IMR-90 (cell line): ENCODE measurements at regions not wholly inside any gene's neighbourhood (a gene's known extent, or its start where the extent isn't known, plus 50 kb on each side); places are given as distances from the start of the nearest gene placed in this dataset.

Experiments used
- ATAC-seq: fragments of 200-7000 bp; cut with Tn5 transposase; 2 replicates; pipeline ENCODE4 v1.9.1; 2020; ENCODE audit warnings: low read depth, mild to moderate bottlenecking, moderate library complexity
- BruUV-seq: library from RNA; stranded (reverse); fragments of 400-500 nt; replicated peaks from 2 replicates; lab custom pipeline; 2021; lab: Mats Ljungman, UMichigan
- CTCF ChIA-PET: fragments of 300-600 bp; formaldehyde crosslinking; extraction: SDS; loops from one replicate; lab custom pipeline; 2021; ENCODE audit warnings: antibody characterized with exemption; lab: Yijun Ruan, JAX
- POLR2A ChIA-PET: fragments of 300-600 bp; sonication (Branson Sonifier 250); formaldehyde crosslinking; loops from one replicate; lab custom pipeline; 2022; ENCODE audit warnings: antibody characterized with exemption; ENCODE audit not compliant: unreplicated experiment; lab: Charles Lee
- DNase-seq: peaks from one replicate; pipeline ENCODE4 v3.0.0; 2013
- H2AFZ ChIP-seq: replicated peaks from 2 replicates; pipeline ENCODE3; 2013; ENCODE audit warnings: low read length, mild to moderate bottlenecking; ENCODE audit not compliant: poor library complexity
- H2AK5ac ChIP-seq: 2 replicates; pipeline ENCODE4 v1.6.1; 2013; ENCODE audit warnings: low read depth, low read length, inconsistent platforms
- H2AK9ac ChIP-seq: replicated peaks from 2 replicates; pipeline ENCODE3; 2013; ENCODE audit warnings: mild to moderate bottlenecking, low read depth, low read length, moderate library complexity; ENCODE audit not compliant: poor library complexity
- H2BK120ac ChIP-seq: 2 replicates; pipeline ENCODE4 v1.6.1; 2013; ENCODE audit warnings: low read depth, low read length, inconsistent platforms
- H2BK15ac ChIP-seq: 3 replicates; pipeline ENCODE4 v1.6.1; 2013; ENCODE audit warnings: low read depth, low read length, inconsistent platforms
- H2BK20ac ChIP-seq: 2 replicates; pipeline ENCODE4 v1.6.1; 2013; ENCODE audit warnings: low read depth, mild to moderate bottlenecking, inconsistent platforms, low read length, moderate library complexity
- H2BK5ac ChIP-seq: 2 replicates; pipeline ENCODE4 v1.6.1; 2013; ENCODE audit warnings: mild to moderate bottlenecking, low read depth, low read length, inconsistent platforms; ENCODE audit not compliant: poor library complexity, severe bottlenecking
- H3K14ac ChIP-seq: replicated peaks from 2 replicates; pipeline ENCODE4 v1.6.1; 2013; ENCODE audit warnings: low read depth, low read length, inconsistent platforms
- H3K18ac ChIP-seq: 2 replicates; pipeline ENCODE4 v1.6.1; 2013; ENCODE audit warnings: low read depth, low read length, control low read depth
- H3K23ac ChIP-seq: 2 replicates; pipeline ENCODE4 v1.6.1; 2013; ENCODE audit warnings: low read depth, low read length, inconsistent platforms
- H3K27ac ChIP-seq: 2 replicates; pipeline ENCODE4 v1.5.1; 2013; ENCODE audit warnings: mild to moderate bottlenecking, control low read depth, low read length; ENCODE audit not compliant: insufficient read depth
- H3K27me3 ChIP-seq: 2 replicates; pipeline ENCODE4 v1.6.1; 2013; ENCODE audit warnings: low read length; ENCODE audit not compliant: control insufficient read depth, insufficient read depth
- H3K36me3 ChIP-seq: 2 replicates; pipeline ENCODE4 v1.6.1; 2013; ENCODE audit warnings: low read length, mixed read lengths; ENCODE audit not compliant: control insufficient read depth, insufficient read depth
- H3K4ac ChIP-seq: 2 replicates; pipeline ENCODE4 v1.6.1; 2013; ENCODE audit warnings: low read depth, low read length, inconsistent platforms
- H3K4me1 ChIP-seq: 2 replicates; pipeline ENCODE4 v1.6.1; 2013; ENCODE audit warnings: low read length, mixed read lengths; ENCODE audit not compliant: control insufficient read depth, insufficient read depth
- H3K4me2 ChIP-seq: 2 replicates; pipeline ENCODE4 v1.6.1; 2013; ENCODE audit warnings: low read depth, mild to moderate bottlenecking, control low read depth, low read length, moderate library complexity
- H3K4me3 ChIP-seq: 2 replicates; pipeline ENCODE4 v1.5.1; 2013; ENCODE audit warnings: low read depth, mild to moderate bottlenecking, control low read depth, low read length, moderate library complexity; ENCODE audit not compliant: insufficient read depth
- H3K56ac ChIP-seq: 2 replicates; pipeline ENCODE4 v1.6.1; 2013; ENCODE audit warnings: low read length, inconsistent platforms; ENCODE audit not compliant: insufficient read depth; ENCODE audit errors: extremely low read depth
- H3K79me1 ChIP-seq, 2 experiments: 2 replicates each; pipeline ENCODE4 v1.6.1; 2013; ENCODE audit warnings: low read length in 2 of 2, inconsistent platforms in 1 of 2, low read depth in 1 of 2
- H3K9ac ChIP-seq: 2 replicates; pipeline ENCODE4 v1.6.1; 2013; ENCODE audit warnings: low read depth, low read length, control low read depth
- H3K9me1 ChIP-seq: 2 replicates; pipeline ENCODE4 v1.6.1; 2013; ENCODE audit warnings: low read length, inconsistent platforms; ENCODE audit not compliant: insufficient read depth
- H3K9me3 ChIP-seq: 2 replicates; pipeline ENCODE4 v1.6.1; 2013; ENCODE audit warnings: low read length; ENCODE audit not compliant: control insufficient read depth, insufficient read depth
- H4K20me1 ChIP-seq: 2 replicates; pipeline ENCODE4 v1.6.1; 2013; ENCODE audit warnings: low read length, inconsistent platforms; ENCODE audit not compliant: insufficient read depth
- H4K5ac ChIP-seq: 2 replicates; pipeline ENCODE4 v1.6.1; 2013; ENCODE audit warnings: mild to moderate bottlenecking, low read depth, low read length, control low read depth
- H4K8ac ChIP-seq, 2 experiments: 2 replicates each; pipeline ENCODE4 v1.6.1; 2013; ENCODE audit warnings: low read depth in 2 of 2, low read length in 2 of 2, control low read depth in 1 of 2, inconsistent platforms in 1 of 2
- H4K91ac ChIP-seq: 2 replicates; pipeline ENCODE4 v1.6.1; 2013; ENCODE audit warnings: low read depth, low read length, inconsistent platforms; ENCODE audit not compliant: insufficient read depth
- BHLHE40 ChIP-seq: fragments of 150-350 bp; IDR thresholded peaks from 2 replicates; pipeline ENCODE4 v1.6.1; 2016; ENCODE audit warnings: mild to moderate bottlenecking, low read depth, low read length
- CEBPB ChIP-seq: IDR thresholded peaks from 2 replicates; pipeline ENCODE4 v1.6.1; 2012; ENCODE audit warnings: low read depth, low read length, improper control_type of control experiment
- CTCF ChIP-seq: conservative IDR thresholded peaks from 2 replicates; pipeline ENCODE4 v1.5.1; 2012; ENCODE audit warnings: mild to moderate bottlenecking, low read depth, low read length, improper control_type of control experiment
- MAZ ChIP-seq: IDR thresholded peaks from 2 replicates; pipeline ENCODE4 v1.6.1; 2012; ENCODE audit warnings: low read depth, mild to moderate bottlenecking, low read length, improper control_type of control experiment, moderate library complexity, borderline replicate concordance
- RAD21 ChIP-seq: IDR thresholded peaks from 2 replicates; pipeline ENCODE4 v1.6.1; 2012; ENCODE audit warnings: low read length, improper control_type of control experiment
- RCOR1 ChIP-seq: IDR thresholded peaks from 2 replicates; pipeline ENCODE4 v1.6.1; 2012; ENCODE audit warnings: mild to moderate bottlenecking, low read length, improper control_type of control experiment; ENCODE audit not compliant: insufficient replicate concordance
- RFX5 ChIP-seq: IDR thresholded peaks from 2 replicates; pipeline ENCODE4 v1.8.0; 2012; ENCODE audit warnings: low read depth, mild to moderate bottlenecking, low read length, moderate library complexity
- SMC3 ChIP-seq: fragments of 150-350 bp; IDR thresholded peaks from 2 replicates; pipeline ENCODE4 v1.6.1; 2016; ENCODE audit warnings: low read depth, mild to moderate bottlenecking, antibody characterized with exemption, low read length, moderate library complexity
- WGBS, 2 experiments: methylation state at CpG; one replicate each; pipeline versions ENCODE4 v1.1.5 to v1.1.7; 2013; ENCODE audit warnings: missing lambda C conversion rate in 2 of 2; ENCODE audit not compliant: insufficient read length in 1 of 2; ENCODE audit errors: extremely low coverage in 2 of 2; 5-methylcytosine and 5-hydroxymethylcytosine counted together
- dilution Hi-C: fragments of 300-500 bp; cut with HindIII; formaldehyde crosslinking; loops from one replicate; pipeline ENCODE4 v1.14.3; 2018; ENCODE audit warnings: low sequenced_read_pairs; ENCODE audit not compliant: unreplicated experiment
- in situ Hi-C: fragments of 300-500 bp; cut with MboI; formaldehyde crosslinking; loops from 3 replicates; pipeline ENCODE4 v1.14.3; 2019; ENCODE audit warnings: low sequenced_read_pairs, inconsistent platforms, mixed read lengths
- intact Hi-C: fragments of 100-400 bp; cut with micrococcal nuclease; formaldehyde crosslinking; loops from 2 replicates; pipeline ENCODE4 v1.10.0; 2022

DNA sequence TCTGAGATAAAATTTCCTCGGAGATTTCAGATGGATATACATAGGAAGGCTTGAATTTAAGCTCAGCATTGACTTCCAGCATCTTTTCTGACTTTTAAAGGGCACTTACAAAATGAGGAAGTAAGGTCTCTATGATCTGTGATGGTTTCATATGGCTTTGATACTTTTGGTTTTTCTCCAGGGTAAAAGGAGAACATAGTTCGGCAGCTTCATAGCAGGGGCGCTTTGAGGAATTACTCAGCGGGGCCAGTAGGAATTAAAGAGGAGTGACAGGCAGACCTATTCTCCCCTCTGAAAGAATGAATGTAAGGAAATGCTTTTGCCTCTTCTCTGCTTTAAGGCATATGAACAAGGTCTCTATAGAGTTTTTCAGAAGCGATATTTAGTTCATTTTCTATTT is 80.0 kb upstream of the PCDH15 start:
- no peak overlapping the region for H2BK5ac ChIP-seq

More for the DNA sequence above, 80.0 kb upstream of the PCDH15 start:
- Histone ChIP-seq H2BK120ac (no peak overlapping the region), H3K4me3 (no peak overlapping the region), H2AK9ac (no peak overlapping the region), H2BK20ac (no peak overlapping the region), H4K20me1 (no peaks in the 10 kb centered on the region), H3K9ac (no peak overlapping the region), H3K23ac (no peak overlapping the region), H3K4me1 (no peaks in the 10 kb centered on the region), H3K27me3 (no peaks in the 10 kb centered on the region), H2AFZ (no peak overlapping the region), H3K36me3 (no peaks in the 10 kb centered on the region), H3K9me1 (no peaks in the 10 kb centered on the region), H4K5ac (no peak overlapping the region), H3K18ac (no peak overlapping the region), H3K79me1 (no peaks in the 10 kb centered on the region), H4K8ac (no peak overlapping the region), H3K4me2 (no peak overlapping the region), H3K9me3 (no peaks in the 10 kb centered on the region), H3K27ac (no peak overlapping the region), H3K4ac (no peak overlapping the region), H3K56ac (no peak overlapping the region), H2AK5ac (no peak overlapping the region), H4K91ac (no peak overlapping the region), H3K14ac (no peak overlapping the region), H2BK15ac (no peak overlapping the region)
- no TSS peak for BruUV-seq
- DNase-seq (no peak), ATAC-seq (no peak)
- dilution Hi-C loops (no loop called here), intact Hi-C loops (no loop called here), in situ Hi-C loops (no loop called here)
- POLR2A ChIA-PET = no interaction called here
- TF ChIP-seq RFX5 = no peak
- no peak for TF ChIP-seq CEBPB
- no peak for TF ChIP-seq RCOR1
- no peak for TF ChIP-seq RAD21
- no peak for TF ChIP-seq BHLHE40
- no peak for TF ChIP-seq SMC3
- no peak for TF ChIP-seq CTCF
- no peak for TF ChIP-seq MAZ
- CTCF ChIA-PET = no interaction called here
- WGBS, 2 experiments = no CpG with 5 or more reads among the region's 5 CpGs
